Liver (tissue), 3 donors: ENCODE measurements at regions not wholly inside any gene's neighbourhood (a gene's known extent, or its start where the extent isn't known, plus 50 kb on each side); places are given as distances from the start of the nearest gene placed in this dataset.

Experiments used
- EGR1 ChIP-seq, 2 donors: IDR thresholded peaks; 2 replicates each; pipeline ENCODE4 v1.6.1; 2016 to 2018; ENCODE audit warnings: antibody characterized with exemption in 2 of 2, low read depth in 2 of 2
- FOXA1 ChIP-seq: IDR thresholded peaks from 2 replicates; pipeline ENCODE4 v1.6.1; 2016; ENCODE audit warnings: antibody characterized with exemption
- HNF4A ChIP-seq, 2 donors: conservative IDR thresholded peaks; 2 replicates each; pipeline ENCODE4 v1.6.1; 2016; ENCODE audit warnings: antibody characterized with exemption in 2 of 2, mild to moderate bottlenecking in 2 of 2
- JUND ChIP-seq, 2 donors: IDR thresholded peaks; 2 replicates each; pipeline ENCODE4 v1.6.1; 2016; ENCODE audit warnings: antibody characterized with exemption in 2 of 2
- MAX ChIP-seq: IDR thresholded peaks from 2 replicates; pipeline ENCODE4 v1.6.1; 2016; ENCODE audit warnings: antibody characterized with exemption
- RAD21 ChIP-seq, 2 donors: IDR thresholded peaks; 2 replicates each; pipeline ENCODE4 v1.6.1; 2016; ENCODE audit warnings: antibody characterized with exemption in 2 of 2, mild to moderate bottlenecking in 2 of 2
- TAF1 ChIP-seq: conservative IDR thresholded peaks from 2 replicates; pipeline ENCODE4 v1.6.1; 2016; ENCODE audit warnings: antibody characterized with exemption, mild to moderate bottlenecking
- YY1 ChIP-seq: IDR thresholded peaks from 2 replicates; pipeline ENCODE4 v1.6.1; 2016; ENCODE audit warnings: antibody characterized with exemption, mild to moderate bottlenecking
- TF ChIP-seq, protein P1 (sequence below): fragments of 150-350 bp; IDR thresholded peaks from 2 replicates; pipeline ENCODE4 v1.5.1; 2017; ENCODE audit warnings: improper control_type of control experiment, low read depth, low read length; ENCODE audit not compliant: missing input control
- TF ChIP-seq, protein P2 (sequence below): IDR thresholded peaks from 2 replicates; pipeline ENCODE4 v1.6.1; 2016; ENCODE audit warnings: antibody characterized with exemption
- TF ChIP-seq, protein P3 (sequence below): IDR thresholded peaks from 2 replicates; pipeline ENCODE4 v1.6.1; 2016; ENCODE audit warnings: antibody characterized with exemption, mild to moderate bottlenecking
- donor health status: healthy.
- donor health status: healthy.

DNA sequence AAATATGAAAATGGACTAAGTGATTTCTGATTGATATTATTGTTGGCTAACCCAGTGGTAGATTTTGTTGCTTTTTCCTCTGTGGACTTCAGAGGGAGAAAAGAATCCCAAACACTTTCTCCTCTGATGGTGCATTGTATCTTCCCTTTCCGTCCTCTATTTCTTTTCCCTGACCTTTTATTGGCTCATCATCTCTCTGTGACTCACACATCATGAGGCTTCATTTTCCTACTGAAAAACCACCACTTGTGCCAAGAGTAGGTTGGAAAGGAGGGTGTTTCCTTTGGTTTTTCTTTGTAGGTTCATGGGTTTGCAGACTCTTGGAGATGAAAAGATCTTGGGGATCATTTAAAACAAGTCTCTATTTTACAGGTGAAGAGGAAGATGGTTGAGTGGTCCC is 311.7 kb upstream of the JAG1 start:
- TF ChIP-seq, protein P1, sequence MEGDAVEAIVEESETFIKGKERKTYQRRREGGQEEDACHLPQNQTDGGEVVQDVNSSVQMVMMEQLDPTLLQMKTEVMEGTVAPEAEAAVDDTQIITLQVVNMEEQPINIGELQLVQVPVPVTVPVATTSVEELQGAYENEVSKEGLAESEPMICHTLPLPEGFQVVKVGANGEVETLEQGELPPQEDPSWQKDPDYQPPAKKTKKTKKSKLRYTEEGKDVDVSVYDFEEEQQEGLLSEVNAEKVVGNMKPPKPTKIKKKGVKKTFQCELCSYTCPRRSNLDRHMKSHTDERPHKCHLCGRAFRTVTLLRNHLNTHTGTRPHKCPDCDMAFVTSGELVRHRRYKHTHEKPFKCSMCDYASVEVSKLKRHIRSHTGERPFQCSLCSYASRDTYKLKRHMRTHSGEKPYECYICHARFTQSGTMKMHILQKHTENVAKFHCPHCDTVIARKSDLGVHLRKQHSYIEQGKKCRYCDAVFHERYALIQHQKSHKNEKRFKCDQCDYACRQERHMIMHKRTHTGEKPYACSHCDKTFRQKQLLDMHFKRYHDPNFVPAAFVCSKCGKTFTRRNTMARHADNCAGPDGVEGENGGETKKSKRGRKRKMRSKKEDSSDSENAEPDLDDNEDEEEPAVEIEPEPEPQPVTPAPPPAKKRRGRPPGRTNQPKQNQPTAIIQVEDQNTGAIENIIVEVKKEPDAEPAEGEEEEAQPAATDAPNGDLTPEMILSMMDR: no peak
- TF ChIP-seq JUND (IDR thresholded peaks at IDR 0.05) (no peak), EGR1 (IDR thresholded peaks at IDR 0.05; ENCODE audit: low read depth in 2 of 2) (no peak), YY1 (no peak), TAF1 (no peak), MAX (no peak), RAD21 (IDR thresholded peaks at IDR 0.05) (no peak), HNF4A (conservative IDR thresholded peaks at IDR 0.05) (no peak), FOXA1 (no peak)
- TF ChIP-seq, protein P2, sequence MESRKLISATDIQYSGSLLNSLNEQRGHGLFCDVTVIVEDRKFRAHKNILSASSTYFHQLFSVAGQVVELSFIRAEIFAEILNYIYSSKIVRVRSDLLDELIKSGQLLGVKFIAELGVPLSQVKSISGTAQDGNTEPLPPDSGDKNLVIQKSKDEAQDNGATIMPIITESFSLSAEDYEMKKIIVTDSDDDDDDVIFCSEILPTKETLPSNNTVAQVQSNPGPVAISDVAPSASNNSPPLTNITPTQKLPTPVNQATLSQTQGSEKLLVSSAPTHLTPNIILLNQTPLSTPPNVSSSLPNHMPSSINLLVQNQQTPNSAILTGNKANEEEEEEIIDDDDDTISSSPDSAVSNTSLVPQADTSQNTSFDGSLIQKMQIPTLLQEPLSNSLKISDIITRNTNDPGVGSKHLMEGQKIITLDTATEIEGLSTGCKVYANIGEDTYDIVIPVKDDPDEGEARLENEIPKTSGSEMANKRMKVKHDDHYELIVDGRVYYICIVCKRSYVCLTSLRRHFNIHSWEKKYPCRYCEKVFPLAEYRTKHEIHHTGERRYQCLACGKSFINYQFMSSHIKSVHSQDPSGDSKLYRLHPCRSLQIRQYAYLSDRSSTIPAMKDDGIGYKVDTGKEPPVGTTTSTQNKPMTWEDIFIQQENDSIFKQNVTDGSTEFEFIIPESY: no peak
- TF ChIP-seq, protein P3, sequence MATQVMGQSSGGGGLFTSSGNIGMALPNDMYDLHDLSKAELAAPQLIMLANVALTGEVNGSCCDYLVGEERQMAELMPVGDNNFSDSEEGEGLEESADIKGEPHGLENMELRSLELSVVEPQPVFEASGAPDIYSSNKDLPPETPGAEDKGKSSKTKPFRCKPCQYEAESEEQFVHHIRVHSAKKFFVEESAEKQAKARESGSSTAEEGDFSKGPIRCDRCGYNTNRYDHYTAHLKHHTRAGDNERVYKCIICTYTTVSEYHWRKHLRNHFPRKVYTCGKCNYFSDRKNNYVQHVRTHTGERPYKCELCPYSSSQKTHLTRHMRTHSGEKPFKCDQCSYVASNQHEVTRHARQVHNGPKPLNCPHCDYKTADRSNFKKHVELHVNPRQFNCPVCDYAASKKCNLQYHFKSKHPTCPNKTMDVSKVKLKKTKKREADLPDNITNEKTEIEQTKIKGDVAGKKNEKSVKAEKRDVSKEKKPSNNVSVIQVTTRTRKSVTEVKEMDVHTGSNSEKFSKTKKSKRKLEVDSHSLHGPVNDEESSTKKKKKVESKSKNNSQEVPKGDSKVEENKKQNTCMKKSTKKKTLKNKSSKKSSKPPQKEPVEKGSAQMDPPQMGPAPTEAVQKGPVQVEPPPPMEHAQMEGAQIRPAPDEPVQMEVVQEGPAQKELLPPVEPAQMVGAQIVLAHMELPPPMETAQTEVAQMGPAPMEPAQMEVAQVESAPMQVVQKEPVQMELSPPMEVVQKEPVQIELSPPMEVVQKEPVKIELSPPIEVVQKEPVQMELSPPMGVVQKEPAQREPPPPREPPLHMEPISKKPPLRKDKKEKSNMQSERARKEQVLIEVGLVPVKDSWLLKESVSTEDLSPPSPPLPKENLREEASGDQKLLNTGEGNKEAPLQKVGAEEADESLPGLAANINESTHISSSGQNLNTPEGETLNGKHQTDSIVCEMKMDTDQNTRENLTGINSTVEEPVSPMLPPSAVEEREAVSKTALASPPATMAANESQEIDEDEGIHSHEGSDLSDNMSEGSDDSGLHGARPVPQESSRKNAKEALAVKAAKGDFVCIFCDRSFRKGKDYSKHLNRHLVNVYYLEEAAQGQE: no peak
